Activated T-cell treated with anti-CD3 and anti-CD28 coated beads, Interleukin-2, amount 50 U/mL, for 72 hours (primary cell): ENCODE measurements at regions not wholly inside any gene's neighbourhood (a gene's known extent, or its start where the extent isn't known, plus 50 kb on each side); places are given as distances from the start of the nearest gene placed in this dataset.
"Not testable (repeated sequence)": the region's sequence is repeated elsewhere in the genome, so short reads cannot be mapped to it uniquely, and the experiment has no call there.

Source experiments
- ATAC-seq, 2 donors: fragments of 150-1000 bp; cut with Tn5 transposase; replicated peaks in 1 of 2; 2 replicates each; pipeline ENCODE4 v1.10.0; 2021; ENCODE audit warnings: moderate library complexity in 2 of 2, mild to moderate bottlenecking in 1 of 2
- DNase-seq, 2 donors: peaks; one replicate each; pipeline ENCODE4 v3.0.0; 2021 to 2022; ENCODE audit warnings: mixed read lengths in 1 of 2
- H3K27ac Mint-ChIP-seq: one replicate; pipeline ENCODE4 v1.8.0; 2022; ENCODE audit warnings: mild to moderate bottlenecking, moderate library complexity, mixed read lengths
- H3K27me3 Mint-ChIP-seq: one replicate; pipeline ENCODE4 v1.8.0; 2022; ENCODE audit warnings: low read depth, mixed read lengths
- H3K36me3 Mint-ChIP-seq, 2 donors: one replicate each; pipeline ENCODE4 v1.8.0; 2022; ENCODE audit warnings: mixed read lengths in 2 of 2, mild to moderate bottlenecking in 1 of 2; ENCODE audit not compliant: insufficient read depth in 2 of 2
- H3K4me1 Mint-ChIP-seq: one replicate; pipeline ENCODE4 v1.8.0; 2022; ENCODE audit warnings: low read depth, mixed read lengths
- H3K4me3 Mint-ChIP-seq, 2 donors: one replicate each; pipeline ENCODE4 v1.8.0; 2022; ENCODE audit warnings: mild to moderate bottlenecking in 2 of 2, mixed read lengths in 2 of 2, moderate library complexity in 2 of 2
- H3K9me3 Mint-ChIP-seq, 2 donors: one replicate each; pipeline ENCODE4 v1.8.0; 2022; ENCODE audit warnings: mixed read lengths in 2 of 2

- Mint-ChIP-seq H3K36me3 (no peaks in the 10 kb centered on the region), H3K27me3 (no peaks in the 10 kb centered on the region), H3K4me3 (no peak overlapping the region), H3K9me3 (peaks cover 0 to 4% of the 10 kb centered on the region in 2 donors), H3K4me1 (no peaks in the 10 kb centered on the region), H3K27ac (no peak overlapping the region)
- DNase-seq (no peak), ATAC-seq (no peak)
Measured at GRCh38 chr3:64375737-64376136, 150.5 kb upstream of the PRICKLE2 start.

- no peak overlapping the region for H3K27ac Mint-ChIP-seq
- H3K4me1 Mint-ChIP-seq, result no peaks in the 10 kb centered on the region
- no peaks in the 10 kb centered on the region for H3K36me3 Mint-ChIP-seq
- H3K4me3 Mint-ChIP-seq, result no peak overlapping the region
- DNase-seq, result no peak
- no peaks in the 10 kb centered on the region for H3K27me3 Mint-ChIP-seq
- ATAC-seq, result no peak
- H3K9me3 Mint-ChIP-seq, result peaks cover 0 to under 1% of the 10 kb centered on the region in 2 donors
Measured at GRCh38 chr3:64369390-64369789, 144.1 kb upstream of the PRICKLE2 start.

GRCh38 chr3:64368257-64369020 lies 143.2 kb upstream of the PRICKLE2 start:
- Mint-ChIP-seq H3K27me3 (no peaks in the 10 kb centered on the region), H3K27ac (no peak overlapping the region), H3K4me1 (no peaks in the 10 kb centered on the region), H3K4me3 (no peak overlapping the region), H3K9me3 (no peaks in the 10 kb centered on the region), H3K36me3 (no peaks in the 10 kb centered on the region)
- DNase-seq (no peak), ATAC-seq (no peak)

- DNase-seq (no peak), ATAC-seq (no peak)
- Mint-ChIP-seq H3K4me3 (no peak overlapping the region), H3K27ac (no peak overlapping the region), H3K27me3 (no peaks in the 10 kb centered on the region), H3K4me1 (no peaks in the 10 kb centered on the region), H3K36me3 (no peaks in the 10 kb centered on the region), H3K9me3 (no peaks in the 10 kb centered on the region)
Measured at GRCh38 chr3:64365877-64366276, 140.6 kb upstream of the PRICKLE2 start.

- H3K27ac Mint-ChIP-seq, result no peak overlapping the region
- no peak overlapping the region for H3K4me3 Mint-ChIP-seq
- DNase-seq (no peak), ATAC-seq (no peak)
- no peaks in the 10 kb centered on the region for H3K4me1 Mint-ChIP-seq
- no peaks in the 10 kb centered on the region for H3K9me3 Mint-ChIP-seq
- no peaks in the 10 kb centered on the region for H3K36me3 Mint-ChIP-seq
- H3K27me3 Mint-ChIP-seq, result no peaks in the 10 kb centered on the region
Measured at GRCh38 chr3:64363842-64364241, 138.6 kb upstream of the PRICKLE2 start.

GRCh38 chr3:64361962-64362735 lies 136.9 kb upstream of the PRICKLE2 start:
- Mint-ChIP-seq H3K36me3 (no peaks in the 10 kb centered on the region), H3K27ac (no peak overlapping the region), H3K4me3 (no peak overlapping the region), H3K27me3 (no peaks in the 10 kb centered on the region), H3K9me3 (no peaks in the 10 kb centered on the region), H3K4me1 (no peaks in the 10 kb centered on the region)
- ATAC-seq (no peak), DNase-seq (no peak)

- not testable (repeated sequence) for H3K27ac Mint-ChIP-seq, H3K9me3 Mint-ChIP-seq, ATAC-seq, H3K27me3 Mint-ChIP-seq, H3K36me3 Mint-ChIP-seq, H3K4me1 Mint-ChIP-seq, H3K4me3 Mint-ChIP-seq, DNase-seq
Measured at GRCh38 chr3:64361036-64361435, 135.8 kb upstream of the PRICKLE2 start.

GRCh38 chr3:64360280-64360679 lies 135.0 kb upstream of the PRICKLE2 start:
- DNase-seq (no peak), ATAC-seq (no peak)
- Mint-ChIP-seq H3K4me1 (no peaks in the 10 kb centered on the region), H3K36me3 (no peaks in the 10 kb centered on the region), H3K27ac (no peak overlapping the region), H3K4me3 (no peak overlapping the region), H3K27me3 (no peaks in the 10 kb centered on the region), H3K9me3 (no peaks in the 10 kb centered on the region)

GRCh38 chr3:64359735-64360134 lies 134.5 kb upstream of the PRICKLE2 start:
- Mint-ChIP-seq H3K4me3 (no peak overlapping the region), H3K27me3 (no peaks in the 10 kb centered on the region), H3K36me3 (no peaks in the 10 kb centered on the region), H3K4me1 (peaks cover 4% of the 10 kb centered on the region), H3K9me3 (no peaks in the 10 kb centered on the region), H3K27ac (no peak overlapping the region)
- no peak for DNase-seq
- no peak for ATAC-seq

GRCh38 chr3:64358853-64359252 lies 133.6 kb upstream of the PRICKLE2 start:
- no peak for ATAC-seq
- no peak overlapping the region for H3K27ac Mint-ChIP-seq
- DNase-seq, result no peak
- H3K36me3 Mint-ChIP-seq, result no peaks in the 10 kb centered on the region
- H3K27me3 Mint-ChIP-seq, result no peaks in the 10 kb centered on the region
- H3K4me3 Mint-ChIP-seq, result no peak overlapping the region
- H3K4me1 Mint-ChIP-seq, result peaks cover 4% of the 10 kb centered on the region
- H3K9me3 Mint-ChIP-seq, result no peaks in the 10 kb centered on the region

- Mint-ChIP-seq H3K4me3 (no peak overlapping the region), H3K9me3 (no peaks in the 10 kb centered on the region), H3K27ac (no peak overlapping the region), H3K27me3 (no peaks in the 10 kb centered on the region), H3K36me3 (no peaks in the 10 kb centered on the region), H3K4me1 (peaks cover 4% of the 10 kb centered on the region)
- no peak for ATAC-seq
- no peak for DNase-seq
Measured at GRCh38 chr3:64358176-64358575, 132.9 kb upstream of the PRICKLE2 start.

- Mint-ChIP-seq H3K27me3 (no peaks in the 10 kb centered on the region), H3K36me3 (no peaks in the 10 kb centered on the region), H3K27ac (no peak overlapping the region), H3K4me1 (peaks cover 4% of the 10 kb centered on the region), H3K9me3 (no peaks in the 10 kb centered on the region), H3K4me3 (no peak overlapping the region)
- no peak for DNase-seq
- ATAC-seq, result no peak
Measured at GRCh38 chr3:64357481-64357880, 132.2 kb upstream of the PRICKLE2 start.

GRCh38 chr3:64355401-64355807 lies 130.1 kb upstream of the PRICKLE2 start:
- H3K27ac Mint-ChIP-seq, result no peak overlapping the region

More at GRCh38 chr3:64355401-64355807, 130.1 kb upstream of the PRICKLE2 start:
- peak overlapping the region in 1 of 2 donors; percentile 2 for H3K4me3 Mint-ChIP-seq
- no peaks in the 10 kb centered on the region for H3K9me3 Mint-ChIP-seq
- no peak for DNase-seq
- peaks cover 4% of the 10 kb centered on the region for H3K4me1 Mint-ChIP-seq
- no peaks in the 10 kb centered on the region for H3K27me3 Mint-ChIP-seq
- no peaks in the 10 kb centered on the region for H3K36me3 Mint-ChIP-seq
- peak in 1 of 2 donors; percentile 35 for ATAC-seq
